Transverse colon (tissue), 3 donors: ENCODE measurements at regions not wholly inside any gene's neighbourhood (a gene's known extent, or its start where the extent isn't known, plus 50 kb on each side); places are given as distances from the start of the nearest gene placed in this dataset.

ENCODE experiments used
- EP300 ChIP-seq: sonication (generic); formaldehyde crosslinking; IDR thresholded peaks from one replicate; pipeline ENCODE4 v1.6.1; 2017; ENCODE audit warnings: antibody characterized with exemption, low read depth
- POLR2A ChIP-seq: fragments of 450-650 bp; IDR thresholded peaks from one replicate; pipeline ENCODE4 v1.6.1; 2016; ENCODE audit warnings: antibody characterized with exemption, mild to moderate bottlenecking, moderate library complexity
- TF ChIP-seq, protein P1 (sequence below), 5 experiments: fragments of 200-600 bp in 3 of 5; fragments of 450-650 bp in 2 of 5; sonication (generic) in 3 of 5; IDR thresholded peaks; 1 replicate in 2 of 5; 2 replicates in 3 of 5; pipeline ENCODE4 v1.5.1; 2016 to 2017; ENCODE audit warnings: antibody characterized with exemption in 5 of 5, inconsistent platforms in 3 of 5, mild to moderate bottlenecking in 2 of 5, moderate library complexity in 1 of 5

DNA sequence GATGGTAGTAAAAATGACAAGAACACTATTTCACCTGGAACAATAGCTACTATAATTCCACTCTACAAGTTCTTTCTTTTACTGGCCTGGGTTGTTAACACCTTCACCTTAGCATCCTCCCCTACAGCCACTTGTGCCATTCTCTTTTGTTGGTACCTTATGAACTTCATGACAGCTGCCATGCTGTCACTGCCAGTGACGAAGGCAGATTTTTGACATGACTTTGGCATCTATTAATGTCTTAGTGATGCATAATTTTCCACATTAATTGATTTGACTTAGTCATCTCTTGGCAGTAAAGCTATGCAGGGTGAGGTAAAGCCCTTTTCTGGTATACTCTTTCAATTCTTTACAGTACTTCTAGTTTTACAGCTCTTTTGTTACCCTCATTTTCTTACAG lies 207.9 kb downstream of the TANC2 start:
- TF ChIP-seq, protein P1, sequence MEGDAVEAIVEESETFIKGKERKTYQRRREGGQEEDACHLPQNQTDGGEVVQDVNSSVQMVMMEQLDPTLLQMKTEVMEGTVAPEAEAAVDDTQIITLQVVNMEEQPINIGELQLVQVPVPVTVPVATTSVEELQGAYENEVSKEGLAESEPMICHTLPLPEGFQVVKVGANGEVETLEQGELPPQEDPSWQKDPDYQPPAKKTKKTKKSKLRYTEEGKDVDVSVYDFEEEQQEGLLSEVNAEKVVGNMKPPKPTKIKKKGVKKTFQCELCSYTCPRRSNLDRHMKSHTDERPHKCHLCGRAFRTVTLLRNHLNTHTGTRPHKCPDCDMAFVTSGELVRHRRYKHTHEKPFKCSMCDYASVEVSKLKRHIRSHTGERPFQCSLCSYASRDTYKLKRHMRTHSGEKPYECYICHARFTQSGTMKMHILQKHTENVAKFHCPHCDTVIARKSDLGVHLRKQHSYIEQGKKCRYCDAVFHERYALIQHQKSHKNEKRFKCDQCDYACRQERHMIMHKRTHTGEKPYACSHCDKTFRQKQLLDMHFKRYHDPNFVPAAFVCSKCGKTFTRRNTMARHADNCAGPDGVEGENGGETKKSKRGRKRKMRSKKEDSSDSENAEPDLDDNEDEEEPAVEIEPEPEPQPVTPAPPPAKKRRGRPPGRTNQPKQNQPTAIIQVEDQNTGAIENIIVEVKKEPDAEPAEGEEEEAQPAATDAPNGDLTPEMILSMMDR (IDR thresholded peaks at IDR 0.05): no peak
- TF ChIP-seq EP300: no peak
- no peak for TF ChIP-seq POLR2A
